ENCODE measurements at regions not wholly inside any gene's neighbourhood (a gene's known extent, or its start where the extent isn't known, plus 50 kb on each side); places are given as distances from the start of the nearest gene placed in this dataset.

GRCh38 chr18:73774811-73775509 is 372.7 kb downstream of the FBXO15 start:
- TF ChIP-seq CTCF (IDR thresholded peaks at IDR 0.05; ENCODE audit: extremely low read depth, missing control alignments): no peak
- DNase-seq (ENCODE audit: low spot score): no peak

GRCh38 chr18:73768043-73768442 is 379.6 kb downstream of the FBXO15 start:
- no peak for TF ChIP-seq CTCF (IDR thresholded peaks at IDR 0.05; ENCODE audit: extremely low read depth, missing control alignments)
- no peak for DNase-seq (ENCODE audit: low spot score)

- TF ChIP-seq CTCF (IDR thresholded peaks at IDR 0.05; ENCODE audit: extremely low read depth, missing control alignments): no peak
- no peak for DNase-seq (ENCODE audit: low spot score)
These were observed 380.6 kb downstream of the FBXO15 start for GRCh38 chr18:73766910-73767515.

GRCh38 chr18:73758446-73758845 is 389.2 kb downstream of the FBXO15 start:
- DNase-seq (ENCODE audit: low spot score): no peak
- TF ChIP-seq CTCF (IDR thresholded peaks at IDR 0.05; ENCODE audit: extremely low read depth, missing control alignments): no peak

GRCh38 chr18:73756256-73757091 is 391.2 kb downstream of the FBXO15 start:
- no peak for TF ChIP-seq CTCF (IDR thresholded peaks at IDR 0.05; ENCODE audit: extremely low read depth, missing control alignments)
- DNase-seq (ENCODE audit: low spot score): no peak

GRCh38 chr18:73752965-73753364 is 394.7 kb downstream of the FBXO15 start:
- no peak for TF ChIP-seq CTCF (IDR thresholded peaks at IDR 0.05; ENCODE audit: extremely low read depth, missing control alignments)
- DNase-seq (ENCODE audit: low spot score): no peak

- DNase-seq (ENCODE audit: low spot score): no peak
- TF ChIP-seq CTCF (IDR thresholded peaks at IDR 0.05; ENCODE audit: extremely low read depth, missing control alignments): no peak
These were observed 395.1 kb downstream of the FBXO15 start for GRCh38 chr18:73752546-73752945.
